ENCODE measurements at regions not wholly inside any gene's neighbourhood (a gene's known extent, or its start where the extent isn't known, plus 50 kb on each side); places are given as distances from the start of the nearest gene placed in this dataset.

DNA sequence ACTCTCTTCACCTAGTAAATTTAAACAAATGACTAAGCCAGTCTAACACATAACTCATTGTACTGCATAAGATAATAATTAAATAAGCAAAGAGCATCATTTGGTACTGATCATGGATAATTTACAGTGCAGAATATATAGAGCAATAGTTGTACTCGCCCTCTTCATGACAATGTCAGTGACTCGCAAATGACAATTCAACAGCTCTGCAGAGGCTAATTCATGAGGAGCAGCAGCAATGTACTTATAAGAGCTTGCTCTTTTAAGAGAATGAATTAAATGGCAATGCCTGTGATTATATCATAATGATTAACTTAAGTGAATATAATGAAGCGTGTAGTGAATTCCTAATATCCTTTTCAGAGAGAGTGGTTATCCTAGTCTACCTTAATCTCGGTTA is 284.5 kb upstream of the PCDH20 start:
- ChIA-PET POLR2A (no interaction called here), CTCF (no interaction called here)
- no peak for DNase-seq (ENCODE audit: extremely low spot score)
- TF ChIP-seq TARDBP (IDR thresholded peaks at IDR 0.05) (no peak), FOXK2 (IDR thresholded peaks at IDR 0.05) (no peak), SP1 (IDR thresholded peaks at IDR 0.05) (no peak), ELF4 (IDR thresholded peaks at IDR 0.05) (no peak), BHLHE40 (IDR thresholded peaks at IDR 0.05; ENCODE audit: borderline replicate concordance) (no peak), NFRKB (IDR thresholded peaks at IDR 0.05) (no peak), LEF1 (IDR thresholded peaks at IDR 0.05; ENCODE audit: borderline replicate concordance) (no peak), L3MBTL2 (conservative IDR thresholded peaks at IDR 0.05) (no peak), SUZ12 (IDR thresholded peaks at IDR 0.05) (no peak), ZNF384 (IDR thresholded peaks at IDR 0.05) (no peak), CTBP1 (IDR thresholded peaks at IDR 0.05; ENCODE audit: borderline replicate concordance) (no peak), FOXM1 (IDR thresholded peaks at IDR 0.05; ENCODE audit: borderline replicate concordance) (no peak), HDGF (IDR thresholded peaks at IDR 0.05; ENCODE audit: borderline replicate concordance) (no peak), FOXA1 (IDR thresholded peaks at IDR 0.05) (no peak), ARNT (IDR thresholded peaks at IDR 0.05) (no peak)
- TF ChIP-seq, protein P1, sequence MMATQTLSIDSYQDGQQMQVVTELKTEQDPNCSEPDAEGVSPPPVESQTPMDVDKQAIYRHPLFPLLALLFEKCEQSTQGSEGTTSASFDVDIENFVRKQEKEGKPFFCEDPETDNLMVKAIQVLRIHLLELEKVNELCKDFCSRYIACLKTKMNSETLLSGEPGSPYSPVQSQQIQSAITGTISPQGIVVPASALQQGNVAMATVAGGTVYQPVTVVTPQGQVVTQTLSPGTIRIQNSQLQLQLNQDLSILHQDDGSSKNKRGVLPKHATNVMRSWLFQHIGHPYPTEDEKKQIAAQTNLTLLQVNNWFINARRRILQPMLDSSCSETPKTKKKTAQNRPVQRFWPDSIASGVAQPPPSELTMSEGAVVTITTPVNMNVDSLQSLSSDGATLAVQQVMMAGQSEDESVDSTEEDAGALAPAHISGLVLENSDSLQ (IDR thresholded peaks at IDR 0.05), result no peak

DNA sequence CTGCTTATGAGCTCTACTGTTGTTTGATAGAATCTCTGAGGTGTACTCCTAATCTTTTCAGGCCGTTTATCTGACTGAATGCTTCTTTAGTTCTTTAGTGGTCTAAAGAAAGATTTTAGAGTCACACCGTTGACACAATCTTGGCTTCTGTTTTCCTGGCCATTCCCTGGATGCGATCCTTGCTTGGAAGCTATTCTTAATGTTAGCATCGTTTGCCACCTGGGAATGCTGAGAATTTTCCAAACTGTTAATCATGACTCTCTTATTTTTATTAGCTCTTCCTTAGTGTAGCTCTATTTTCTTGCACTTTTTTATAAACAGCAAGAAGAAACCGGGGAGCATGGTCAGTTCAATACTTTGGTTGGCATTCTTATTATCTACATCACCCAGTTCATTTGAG is 281.0 kb upstream of the PCDH20 start:
- no peak for DNase-seq (ENCODE audit: extremely low spot score)
- ChIA-PET POLR2A (no interaction called here), CTCF (no interaction called here)
- no peak for TF ChIP-seq CTBP1 (IDR thresholded peaks at IDR 0.05; ENCODE audit: borderline replicate concordance)
- no peak for TF ChIP-seq TARDBP (IDR thresholded peaks at IDR 0.05)
- TF ChIP-seq SUZ12 (IDR thresholded peaks at IDR 0.05), result no peak
- TF ChIP-seq SP1 (IDR thresholded peaks at IDR 0.05), result no peak
- no peak for TF ChIP-seq ARNT (IDR thresholded peaks at IDR 0.05)
- TF ChIP-seq NFRKB (IDR thresholded peaks at IDR 0.05), result no peak
- no peak for TF ChIP-seq ELF4 (IDR thresholded peaks at IDR 0.05)
- TF ChIP-seq HDGF (IDR thresholded peaks at IDR 0.05; ENCODE audit: borderline replicate concordance), result no peak
- no peak for TF ChIP-seq FOXM1 (IDR thresholded peaks at IDR 0.05; ENCODE audit: borderline replicate concordance)
- no peak for TF ChIP-seq BHLHE40 (IDR thresholded peaks at IDR 0.05; ENCODE audit: borderline replicate concordance)
- TF ChIP-seq FOXK2 (IDR thresholded peaks at IDR 0.05), result no peak
- TF ChIP-seq, protein P1 (IDR thresholded peaks at IDR 0.05), result no peak
- TF ChIP-seq LEF1 (IDR thresholded peaks at IDR 0.05; ENCODE audit: borderline replicate concordance), result no peak
- TF ChIP-seq FOXA1 (IDR thresholded peaks at IDR 0.05), result no peak

DNA sequence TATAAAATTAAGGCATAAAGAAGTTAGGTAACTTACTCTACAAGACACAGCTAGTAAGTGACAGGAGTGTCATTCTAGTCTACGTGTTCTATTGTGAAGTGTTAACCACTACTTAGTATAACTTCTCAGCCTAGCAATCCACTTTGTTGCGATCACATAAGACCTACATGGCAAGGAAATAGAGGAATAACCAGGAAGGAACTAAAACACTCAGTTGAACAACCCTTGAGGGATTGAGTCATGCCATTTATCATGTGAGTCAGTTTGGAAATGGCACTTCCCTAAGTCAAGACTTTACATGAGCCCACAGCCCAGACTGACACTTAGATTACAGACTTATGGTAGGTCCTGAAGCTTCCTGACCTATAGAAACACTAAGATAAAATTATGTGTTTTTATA is 279.5 kb upstream of the PCDH20 start:
- DNase-seq (ENCODE audit: extremely low spot score), result no peak
- POLR2A ChIA-PET, result no interaction called here
- CTCF ChIA-PET, result no interaction called here
- TF ChIP-seq ARNT (IDR thresholded peaks at IDR 0.05) (no peak), ELF4 (IDR thresholded peaks at IDR 0.05) (no peak), TARDBP (IDR thresholded peaks at IDR 0.05) (no peak), FOXM1 (IDR thresholded peaks at IDR 0.05; ENCODE audit: borderline replicate concordance) (no peak)

DNA sequence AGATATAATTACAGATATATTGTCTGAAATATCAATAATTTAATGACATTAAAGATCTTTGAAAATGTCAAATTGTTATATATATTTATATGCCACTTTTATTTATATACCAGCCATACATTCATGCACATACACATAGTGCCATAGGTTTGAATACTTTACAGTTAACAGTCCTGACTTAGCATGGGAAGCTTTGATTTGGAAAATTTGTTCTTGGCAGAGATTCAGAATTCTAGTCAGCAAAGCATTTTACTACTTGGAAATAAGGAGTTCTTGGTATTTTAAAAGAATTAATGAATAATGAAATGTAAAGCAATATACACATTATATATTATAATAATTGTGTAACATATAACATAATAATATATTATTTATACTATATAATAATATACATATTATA is 277.0 kb upstream of the PCDH20 start:
- ChIA-PET POLR2A (no interaction called here), CTCF (no interaction called here)
- TF ChIP-seq FOXM1 (IDR thresholded peaks at IDR 0.05; ENCODE audit: borderline replicate concordance), result no peak
- no peak for TF ChIP-seq L3MBTL2 (conservative IDR thresholded peaks at IDR 0.05)
- no peak for TF ChIP-seq BHLHE40 (IDR thresholded peaks at IDR 0.05; ENCODE audit: borderline replicate concordance)
- TF ChIP-seq LEF1 (IDR thresholded peaks at IDR 0.05; ENCODE audit: borderline replicate concordance), result no peak
- TF ChIP-seq ARNT (IDR thresholded peaks at IDR 0.05), result no peak
- TF ChIP-seq ZNF384 (IDR thresholded peaks at IDR 0.05), result no peak
- no peak for TF ChIP-seq TARDBP (IDR thresholded peaks at IDR 0.05)
- no peak for TF ChIP-seq SUZ12 (IDR thresholded peaks at IDR 0.05)
- no peak for TF ChIP-seq HDGF (IDR thresholded peaks at IDR 0.05; ENCODE audit: borderline replicate concordance)
- TF ChIP-seq NFRKB (IDR thresholded peaks at IDR 0.05), result no peak
- TF ChIP-seq FOXA1 (IDR thresholded peaks at IDR 0.05), result no peak
- TF ChIP-seq FOXK2 (IDR thresholded peaks at IDR 0.05), result no peak
- no peak for TF ChIP-seq ELF4 (IDR thresholded peaks at IDR 0.05)
- TF ChIP-seq, protein P1 (IDR thresholded peaks at IDR 0.05), result no peak
- no peak for TF ChIP-seq SP1 (IDR thresholded peaks at IDR 0.05)
- no peak for TF ChIP-seq CTBP1 (IDR thresholded peaks at IDR 0.05; ENCODE audit: borderline replicate concordance)
- DNase-seq (ENCODE audit: extremely low spot score), result no peak

DNA sequence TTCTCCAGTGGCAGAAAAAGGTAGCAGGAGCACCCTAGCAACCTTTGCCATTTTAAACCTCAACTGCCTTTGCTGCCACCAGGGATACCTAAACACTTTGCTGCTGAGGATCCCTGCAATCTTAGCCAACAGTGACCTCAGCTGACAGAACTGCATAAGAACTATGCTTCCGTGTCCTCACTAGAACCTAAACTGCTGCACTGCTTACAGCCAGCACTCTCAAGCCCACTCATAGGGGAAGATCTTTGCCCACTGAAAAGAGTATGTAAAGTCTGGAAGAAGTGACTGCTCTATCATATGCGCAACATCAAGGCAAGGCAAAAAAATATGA is 270.0 kb upstream of the PCDH20 start:
- ChIA-PET POLR2A (no interaction called here), CTCF (no interaction called here)
- peak; percentile 38 for DNase-seq (ENCODE audit: extremely low spot score)
- TF ChIP-seq L3MBTL2 (conservative IDR thresholded peaks at IDR 0.05), result no peak
- no peak for TF ChIP-seq FOXM1 (IDR thresholded peaks at IDR 0.05; ENCODE audit: borderline replicate concordance)
- no peak for TF ChIP-seq LEF1 (IDR thresholded peaks at IDR 0.05; ENCODE audit: borderline replicate concordance)
- no peak for TF ChIP-seq CTBP1 (IDR thresholded peaks at IDR 0.05; ENCODE audit: borderline replicate concordance)
- no peak for TF ChIP-seq SP1 (IDR thresholded peaks at IDR 0.05)
- TF ChIP-seq ZNF384 (IDR thresholded peaks at IDR 0.05), result no peak
- TF ChIP-seq FOXK2 (IDR thresholded peaks at IDR 0.05), result no peak
- no peak for TF ChIP-seq TARDBP (IDR thresholded peaks at IDR 0.05)
- no peak for TF ChIP-seq FOXA1 (IDR thresholded peaks at IDR 0.05)
- no peak for TF ChIP-seq ELF4 (IDR thresholded peaks at IDR 0.05)
- TF ChIP-seq HDGF (IDR thresholded peaks at IDR 0.05; ENCODE audit: borderline replicate concordance), result no peak
- TF ChIP-seq SUZ12 (IDR thresholded peaks at IDR 0.05), result no peak
- TF ChIP-seq, protein P1 (IDR thresholded peaks at IDR 0.05), result no peak
- TF ChIP-seq NFRKB (IDR thresholded peaks at IDR 0.05), result no peak

Data from HEK293T (cell line).